MM.1S (cell line): ENCODE measurements at regions not wholly inside any gene's neighbourhood (a gene's known extent, or its start where the extent isn't known, plus 50 kb on each side); places are given as distances from the start of the nearest gene placed in this dataset.

ENCODE experiments used
- DNase-seq: peaks from one replicate; pipeline ENCODE4 v3.0.0-alpha.2; 2015
- H2AFZ ChIP-seq: fragments of 300-600 bp; sonication (generic); 2 replicates; pipeline ENCODE4 v1.6.0; 2016; ENCODE audit warnings: antibody characterized with exemption, low read length
- H3F3A ChIP-seq: fragments of 300-600 bp; sonication (generic); 2 replicates; pipeline ENCODE4 v1.6.1; 2016; ENCODE audit warnings: mild to moderate bottlenecking, antibody characterized with exemption, low read length, moderate library complexity, mixed read lengths; ENCODE audit not compliant: insufficient read depth
- H3K27ac ChIP-seq: fragments of 300-600 bp; sonication (generic); 2 replicates; pipeline ENCODE4 v1.5.1; 2016; ENCODE audit warnings: mild to moderate bottlenecking, low read length
- H3K27me3 ChIP-seq: fragments of 300-600 bp; sonication (generic); replicated peaks from 2 replicates; pipeline ENCODE4 v1.6.0; 2016; ENCODE audit warnings: low read length; ENCODE audit not compliant: insufficient read depth
- H3K36me3 ChIP-seq: fragments of 300-600 bp; sonication (generic); replicated peaks from 2 replicates; pipeline ENCODE4 v1.6.1; 2016; ENCODE audit warnings: mild to moderate bottlenecking, low read length, mixed read lengths; ENCODE audit not compliant: insufficient read depth
- H3K4me1 ChIP-seq: fragments of 300-600 bp; sonication (generic); 2 replicates; pipeline ENCODE4 v1.6.1; 2016; ENCODE audit warnings: low read length, mixed read lengths
- H3K4me2 ChIP-seq: fragments of 300-600 bp; sonication (generic); 2 replicates; pipeline ENCODE4 v1.6.0; 2016; ENCODE audit warnings: low read depth, low read length
- H3K4me3 ChIP-seq: fragments of 300-600 bp; sonication (generic); 2 replicates; pipeline ENCODE4 v1.5.1; 2016; ENCODE audit warnings: low read length, mixed read lengths
- H3K79me2 ChIP-seq: fragments of 300-600 bp; sonication (generic); 2 replicates; pipeline ENCODE4 v1.6.1; 2016; ENCODE audit warnings: mixed run types, low read length, mixed read lengths
- H3K9ac ChIP-seq: fragments of 300-600 bp; sonication (generic); 2 replicates; pipeline ENCODE4 v1.6.1; 2016; ENCODE audit warnings: low read length, mixed read lengths
- H3K9me2 ChIP-seq: fragments of 300-600 bp; sonication (generic); replicated peaks from 2 replicates; pipeline ENCODE4 v1.6.1; 2016; ENCODE audit warnings: mild to moderate bottlenecking, low read length, mixed read lengths; ENCODE audit not compliant: insufficient read depth
- H3K9me3 ChIP-seq: fragments of 300-600 bp; sonication (generic); replicated peaks from 2 replicates; pipeline ENCODE4 v1.6.1; 2016; ENCODE audit warnings: mild to moderate bottlenecking, low read length, mixed read lengths; ENCODE audit not compliant: insufficient read depth
- H4K20me1 ChIP-seq: fragments of 300-600 bp; sonication (generic); 2 replicates; pipeline ENCODE4 v1.6.1; 2016; ENCODE audit warnings: mild to moderate bottlenecking, low read length, moderate library complexity, mixed read lengths; ENCODE audit not compliant: insufficient read depth
- EZH2 ChIP-seq: fragments of 300-600 bp; sonication (generic); optimal IDR thresholded peaks from 2 replicates; pipeline ENCODE3; 2017; ENCODE audit warnings: low read depth, mild to moderate bottlenecking, antibody characterized with exemption, low read length, mixed read lengths
- EZH2phosphoT487 ChIP-seq: fragments of 300-600 bp; sonication (generic); IDR thresholded peaks from 2 replicates; pipeline ENCODE4 v1.6.1; 2018; ENCODE audit warnings: antibody characterized with exemption, low read length
- TF ChIP-seq, protein P1 (sequence below): fragments of 300-600 bp; sonication (generic); IDR thresholded peaks from 2 replicates; pipeline ENCODE4 v1.5.1; 2016; ENCODE audit warnings: antibody characterized with exemption, low read length, mixed read lengths

DNA sequence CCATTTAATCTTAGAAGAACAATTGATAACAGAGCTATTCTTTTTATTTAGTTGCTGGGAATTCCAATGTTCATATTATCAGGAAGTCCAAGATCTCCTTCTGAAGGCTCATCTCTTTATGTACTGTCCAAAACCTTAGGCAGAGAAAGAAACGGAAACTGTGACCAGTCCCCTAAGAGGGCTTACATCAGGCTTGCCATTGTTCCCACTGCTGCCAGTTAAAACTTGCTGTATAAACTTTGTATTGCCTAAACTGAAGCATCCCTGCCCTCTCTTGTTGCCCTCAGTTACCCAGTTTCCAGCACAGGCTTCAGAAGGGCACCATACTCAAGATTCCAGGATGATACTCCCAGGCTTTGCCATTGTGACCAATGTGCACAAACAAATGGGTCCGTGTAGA lies 435.2 kb upstream of the NAALADL2 start:
- DNase-seq: no peak
- TF ChIP-seq, protein P1, sequence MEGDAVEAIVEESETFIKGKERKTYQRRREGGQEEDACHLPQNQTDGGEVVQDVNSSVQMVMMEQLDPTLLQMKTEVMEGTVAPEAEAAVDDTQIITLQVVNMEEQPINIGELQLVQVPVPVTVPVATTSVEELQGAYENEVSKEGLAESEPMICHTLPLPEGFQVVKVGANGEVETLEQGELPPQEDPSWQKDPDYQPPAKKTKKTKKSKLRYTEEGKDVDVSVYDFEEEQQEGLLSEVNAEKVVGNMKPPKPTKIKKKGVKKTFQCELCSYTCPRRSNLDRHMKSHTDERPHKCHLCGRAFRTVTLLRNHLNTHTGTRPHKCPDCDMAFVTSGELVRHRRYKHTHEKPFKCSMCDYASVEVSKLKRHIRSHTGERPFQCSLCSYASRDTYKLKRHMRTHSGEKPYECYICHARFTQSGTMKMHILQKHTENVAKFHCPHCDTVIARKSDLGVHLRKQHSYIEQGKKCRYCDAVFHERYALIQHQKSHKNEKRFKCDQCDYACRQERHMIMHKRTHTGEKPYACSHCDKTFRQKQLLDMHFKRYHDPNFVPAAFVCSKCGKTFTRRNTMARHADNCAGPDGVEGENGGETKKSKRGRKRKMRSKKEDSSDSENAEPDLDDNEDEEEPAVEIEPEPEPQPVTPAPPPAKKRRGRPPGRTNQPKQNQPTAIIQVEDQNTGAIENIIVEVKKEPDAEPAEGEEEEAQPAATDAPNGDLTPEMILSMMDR: no peak
- no peaks in the 10 kb centered on the region for H3K27me3 ChIP-seq

DNA sequence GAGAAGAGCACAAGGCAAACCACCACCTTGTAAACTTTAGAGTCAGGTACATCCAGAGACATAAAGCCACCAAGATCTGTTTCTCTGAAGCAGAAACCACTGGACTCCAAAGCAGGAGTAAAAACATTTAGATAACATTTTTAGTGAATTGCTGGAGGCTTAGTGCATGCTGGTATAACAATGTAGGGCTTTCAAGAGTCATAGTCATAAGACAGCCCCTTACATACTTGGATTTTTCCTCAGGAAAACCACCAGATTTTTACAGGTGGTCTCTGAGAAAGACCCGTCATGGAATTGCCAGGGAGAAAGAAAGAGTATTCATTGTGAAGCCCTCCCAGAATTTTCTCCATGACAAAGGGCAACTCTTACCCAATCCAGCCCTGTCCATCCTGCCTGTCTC lies 434.5 kb upstream of the NAALADL2 start:
- Histone ChIP-seq H3K9ac (no peak overlapping the region), H4K20me1 (no peaks in the 10 kb centered on the region), H3F3A (no peaks in the 10 kb centered on the region), H3K27ac (no peak overlapping the region), H3K4me3 (no peak overlapping the region), H3K4me2 (no peak overlapping the region), H3K9me3 (no peaks in the 10 kb centered on the region), H3K36me3 (no peaks in the 10 kb centered on the region), H3K79me2 (no peaks in the 10 kb centered on the region), H3K4me1 (no peaks in the 10 kb centered on the region), H3K9me2 (no peaks in the 10 kb centered on the region), H2AFZ (no peak overlapping the region), H3K27me3 (no peaks in the 10 kb centered on the region)
- no peak for DNase-seq
- TF ChIP-seq, protein P1: no peak
- TF ChIP-seq EZH2 (no peak), EZH2phosphoT487 (no peak)

More for the DNA sequence above, 435.2 kb upstream of the NAALADL2 start:
- Histone ChIP-seq H3K4me2 (no peak overlapping the region), H3F3A (no peaks in the 10 kb centered on the region), H3K4me1 (no peaks in the 10 kb centered on the region), H4K20me1 (no peaks in the 10 kb centered on the region), H3K9me2 (no peaks in the 10 kb centered on the region), H3K36me3 (no peaks in the 10 kb centered on the region), H3K27ac (no peak overlapping the region), H3K79me2 (no peaks in the 10 kb centered on the region), H3K4me3 (no peak overlapping the region), H2AFZ (no peak overlapping the region), H3K9me3 (no peaks in the 10 kb centered on the region), H3K9ac (no peak overlapping the region)

DNA sequence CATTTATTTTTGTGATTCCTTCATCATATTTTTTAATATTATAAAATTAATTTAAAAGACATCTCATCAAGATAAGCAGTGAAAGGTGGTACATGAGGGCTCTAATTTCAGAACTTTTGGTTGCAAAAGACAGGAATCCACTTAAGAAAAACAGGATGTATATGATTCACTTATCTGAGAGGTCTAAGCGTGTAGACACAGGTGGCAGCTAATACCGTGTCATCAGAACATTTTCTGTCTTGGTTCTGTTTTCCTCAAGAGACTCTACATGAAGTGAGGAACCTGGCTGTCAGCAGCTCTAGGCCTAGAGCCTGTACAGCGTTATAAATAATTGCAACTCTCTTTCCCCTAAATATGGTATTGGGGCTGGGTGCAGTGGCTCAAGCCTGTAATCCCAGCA lies 433.7 kb upstream of the NAALADL2 start:
- Histone ChIP-seq H3F3A (no peaks in the 10 kb centered on the region), H3K4me2 (no peak overlapping the region), H3K9me3 (no peaks in the 10 kb centered on the region), H3K79me2 (no peaks in the 10 kb centered on the region), H2AFZ (no peak overlapping the region), H4K20me1 (no peaks in the 10 kb centered on the region), H3K4me1 (no peaks in the 10 kb centered on the region), H3K9me2 (no peaks in the 10 kb centered on the region), H3K36me3 (no peaks in the 10 kb centered on the region), H3K4me3 (no peak overlapping the region), H3K27me3 (no peaks in the 10 kb centered on the region), H3K27ac (no peak overlapping the region), H3K9ac (no peak overlapping the region)
- TF ChIP-seq, protein P1: no peak
- TF ChIP-seq EZH2phosphoT487: no peak
- no peak for DNase-seq

DNA sequence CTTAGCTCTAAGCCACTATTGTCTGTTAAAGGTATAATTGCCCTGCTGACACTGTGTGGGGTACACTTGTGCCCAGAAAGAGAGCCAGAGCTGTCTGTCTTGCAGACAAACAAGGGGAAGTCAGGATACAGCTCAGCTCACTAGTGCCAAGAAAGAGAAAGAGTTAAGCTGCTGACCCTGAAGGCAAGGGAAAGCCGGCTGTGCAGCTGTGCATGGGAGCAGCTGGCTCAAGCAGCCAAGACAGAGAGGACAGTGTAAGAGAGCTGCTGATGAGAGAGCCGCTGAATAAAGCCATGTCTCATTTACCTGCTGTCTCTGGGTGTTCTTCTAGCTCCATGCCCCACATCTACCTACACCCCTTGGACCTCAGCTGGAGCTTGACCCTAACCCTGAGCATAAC lies 428.1 kb upstream of the NAALADL2 start:
- no peak overlapping the region for H3K9ac ChIP-seq
- H3K27ac ChIP-seq: no peak overlapping the region
- H3F3A ChIP-seq: no peaks in the 10 kb centered on the region
- no peaks in the 10 kb centered on the region for H3K27me3 ChIP-seq
- DNase-seq: no peak
- H4K20me1 ChIP-seq: no peaks in the 10 kb centered on the region
- no peaks in the 10 kb centered on the region for H3K36me3 ChIP-seq
- no peak overlapping the region for H3K4me2 ChIP-seq
- no peaks in the 10 kb centered on the region for H3K79me2 ChIP-seq
- H2AFZ ChIP-seq: no peak overlapping the region
- TF ChIP-seq EZH2phosphoT487: no peak
- no peak for TF ChIP-seq EZH2
- TF ChIP-seq, protein P1: no peak
- H3K4me3 ChIP-seq: no peak overlapping the region
- H3K4me1 ChIP-seq: peaks cover 3% of the 10 kb centered on the region
- H3K9me2 ChIP-seq: no peaks in the 10 kb centered on the region
- no peaks in the 10 kb centered on the region for H3K9me3 ChIP-seq
